ENCODE measurements at regions not wholly inside any gene's neighbourhood (a gene's known extent, or its start where the extent isn't known, plus 50 kb on each side); places are given as distances from the start of the nearest gene placed in this dataset.

DNA sequence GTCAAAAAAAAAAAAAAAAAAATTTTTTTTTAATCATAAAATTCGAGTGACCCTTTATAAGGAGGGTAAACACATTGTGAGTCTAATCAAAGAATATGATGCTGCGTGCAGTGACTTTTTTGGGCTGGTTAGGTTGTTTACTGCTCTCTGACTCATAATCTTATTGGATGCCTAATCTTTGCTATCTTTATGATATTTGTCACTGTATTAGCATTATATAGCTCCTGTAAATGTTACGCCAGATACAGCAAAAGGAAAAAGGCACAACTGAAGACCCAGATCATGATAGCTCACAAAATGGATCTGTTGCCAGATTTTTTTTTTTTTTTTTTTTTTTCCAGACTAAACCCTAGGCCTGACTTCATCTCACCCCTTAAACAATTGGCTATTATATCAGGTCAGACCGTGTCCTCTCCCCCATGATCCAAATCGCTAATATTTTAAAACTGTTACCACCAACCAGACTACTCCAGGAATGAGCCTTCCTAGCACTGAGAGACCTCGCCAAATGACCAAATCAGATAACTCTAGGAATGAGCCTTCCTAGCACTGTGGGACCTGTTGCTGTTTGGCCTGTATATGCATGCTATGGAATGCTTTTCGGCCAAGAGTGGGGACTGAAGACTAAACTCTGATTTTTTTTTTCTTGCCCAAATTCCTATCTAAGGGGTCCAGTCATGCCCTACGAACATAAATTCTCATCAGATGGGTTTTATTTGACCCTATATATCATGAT lies 131.7 kb upstream of the MYO10 start (continued):
- TF ChIP-seq, protein P1, sequence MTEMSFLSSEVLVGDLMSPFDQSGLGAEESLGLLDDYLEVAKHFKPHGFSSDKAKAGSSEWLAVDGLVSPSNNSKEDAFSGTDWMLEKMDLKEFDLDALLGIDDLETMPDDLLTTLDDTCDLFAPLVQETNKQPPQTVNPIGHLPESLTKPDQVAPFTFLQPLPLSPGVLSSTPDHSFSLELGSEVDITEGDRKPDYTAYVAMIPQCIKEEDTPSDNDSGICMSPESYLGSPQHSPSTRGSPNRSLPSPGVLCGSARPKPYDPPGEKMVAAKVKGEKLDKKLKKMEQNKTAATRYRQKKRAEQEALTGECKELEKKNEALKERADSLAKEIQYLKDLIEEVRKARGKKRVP (CRISPR knock-in tag; IDR thresholded peaks at IDR 0.05): no peak
- TF ChIP-seq HOXB6 (CRISPR knock-in tag; IDR thresholded peaks at IDR 0.05; ENCODE audit: borderline replicate concordance) (no peak), ZC3H8 (IDR thresholded peaks at IDR 0.05) (no peak), NRF1 (conservative IDR thresholded peaks at IDR 0.05 in 1 of 2, IDR thresholded peaks at IDR 0.05 in 1 of 2) (no peak), ADNP (tag; IDR thresholded peaks at IDR 0.05) (no peak), EZH2 (IDR thresholded peaks at IDR 0.05; ENCODE audit: borderline replicate concordance, low read depth, low read length) (no peak)

DNA sequence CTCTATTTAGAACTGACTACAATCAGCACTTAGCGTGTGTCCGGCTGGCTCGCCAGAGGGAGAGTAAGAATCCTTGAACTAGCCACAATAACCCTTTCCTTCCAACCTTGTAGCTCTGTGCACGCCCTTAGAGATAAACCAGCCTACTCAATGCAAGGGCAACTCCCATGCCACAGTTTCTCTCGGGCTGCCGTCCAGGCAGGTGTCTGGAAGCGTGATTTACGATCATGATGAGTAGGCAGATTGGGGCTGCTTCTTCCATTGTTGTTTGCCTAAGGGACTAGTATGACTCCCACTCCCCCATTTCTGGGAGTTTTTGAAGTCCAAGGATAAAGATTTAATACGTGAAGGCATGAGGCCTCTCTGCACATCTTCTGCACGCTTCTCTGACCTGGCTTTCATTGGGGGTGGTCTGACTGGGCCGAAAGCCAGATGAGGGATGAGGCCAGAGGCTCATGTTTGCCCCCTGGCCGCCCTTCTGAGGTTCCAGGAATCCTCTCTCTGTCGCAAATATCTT lies 134.0 kb upstream of the MYO10 start:
- WGBS (ENCODE audit: insufficient coverage, low coverage, missing lambda C conversion rate): 1% methylated on average over 13 of the region's 13 CpGs
- no peak overlapping the region for H2AFZ ChIP-seq (ENCODE audit: low read depth, low read length)
- TF ChIP-seq MEF2D (tag; conservative IDR thresholded peaks at IDR 0.05; ENCODE audit: low read depth): no peak
- no peak for TF ChIP-seq JUND (IDR thresholded peaks at IDR 0.05; ENCODE audit: borderline replicate concordance, low read depth, low read length)
- TF ChIP-seq JUND (tag; IDR thresholded peaks at IDR 0.05; ENCODE audit: borderline replicate concordance, low read depth, low read length): peak; percentile 32; the same call in 1 of the 3 replicates
- TF ChIP-seq JUN (IDR thresholded peaks at IDR 0.05; ENCODE audit: borderline replicate concordance, low read depth, low read length): no peak
- TF ChIP-seq JUN (CRISPR knock-in tag; IDR thresholded peaks at IDR 0.05; ENCODE audit: borderline replicate concordance): no peak
- no peak for TF ChIP-seq TFAM (CRISPR knock-in tag; conservative IDR thresholded peaks at IDR 0.05)
- no peak for TF ChIP-seq SMC3 (conservative IDR thresholded peaks at IDR 0.05; ENCODE audit: insufficient read depth, low read depth, low read length)
- TF ChIP-seq MEIS2 (IDR thresholded peaks at IDR 0.05; ENCODE audit: partially characterized antibody): peak; percentile 98
- TF ChIP-seq NFIC (IDR thresholded peaks at IDR 0.05): peak; percentile 56
- TF ChIP-seq PBX2 (CRISPR knock-in tag; IDR thresholded peaks at IDR 0.05; ENCODE audit: low read depth): peak; percentile 67
- TF ChIP-seq PBX2 (tag; conservative IDR thresholded peaks at IDR 0.05; ENCODE audit: low read depth): peak; percentile 96
- TF ChIP-seq MAFF (IDR thresholded peaks at IDR 0.05; ENCODE audit: low read length): peak; percentile 44; the same call in 1 of the 2 replicates
- TF ChIP-seq ZNF316 (IDR thresholded peaks at IDR 0.05): peak; percentile 77

More for the DNA sequence above, 134.0 kb upstream of the MYO10 start:
- H3K9me3 ChIP-seq (replicated peaks; ENCODE audit: control insufficient read depth, insufficient read depth, low read depth, low read length): no peaks in the 10 kb centered on the region
- H3K4me2 ChIP-seq (ENCODE audit: insufficient read depth, low read length): no peak overlapping the region
- H3K79me2 ChIP-seq (ENCODE audit: control insufficient read depth, insufficient read depth, low read length): no peaks in the 10 kb centered on the region
- no peak overlapping the region for H3K27ac ChIP-seq (ENCODE audit: extremely low read depth, low read depth, low read length)
- ChIA-PET POLR2A (no interaction called here), CTCF (ENCODE audit: low intra/inter-chr PET ratio) (no interaction called here)
- intact Hi-C loops (cut with micrococcal nuclease) (no loop called here), in situ Hi-C loops (cut with MboI) (no loop called here)
- H3K9ac ChIP-seq (ENCODE audit: insufficient read depth in 1 of 2, low read depth in 2 of 2, low read length in 2 of 2): no peak overlapping the region
- no peaks in the 10 kb centered on the region for H3K36me3 ChIP-seq (ENCODE audit: control insufficient read depth, insufficient read depth, low read length)
- H3K4me1 ChIP-seq (replicated peaks in 1 of 2; ENCODE audit: control insufficient read depth in 2 of 2, insufficient read depth in 2 of 2, low read length in 2 of 2): peaks cover 2 to 5% of the 10 kb centered on the region in 2 experiments; a peak in 1 of 5 replicates
- no TSS peak for BruUV-seq (replicated peaks)
- peak; percentile 66 for ATAC-seq
- no peaks in the 10 kb centered on the region for H4K20me1 ChIP-seq (replicated peaks; ENCODE audit: control insufficient read depth, insufficient read depth, low read length)
- peak in 2 of 4 experiments; percentile 11 to 31 for DNase-seq (ENCODE audit: extremely low read depth in 1 of 4, low spot score in 3 of 4)
- H3K9me1 ChIP-seq (ENCODE audit: control insufficient read depth, insufficient read depth, low read length): no peaks in the 10 kb centered on the region
- H3K27me3 ChIP-seq (ENCODE audit: control insufficient read depth in 2 of 2, insufficient read depth in 2 of 2, low read length in 2 of 2): no peaks in the 10 kb centered on the region
- no peak overlapping the region for H3K4me3 ChIP-seq
- peak; percentile 74 for FAIRE-seq
